Esophagus muscularis mucosa (tissue), 4 donors: ENCODE measurements at regions not wholly inside any gene's neighbourhood (a gene's known extent, or its start where the extent isn't known, plus 50 kb on each side); places are given as distances from the start of the nearest gene placed in this dataset.

ENCODE experiments used
- EP300 ChIP-seq: sonication (generic); formaldehyde crosslinking; IDR thresholded peaks from one replicate; pipeline ENCODE4 v1.6.1; 2017; ENCODE audit warnings: antibody characterized with exemption
- POLR2A ChIP-seq: fragments of 450-650 bp; IDR thresholded peaks from one replicate; pipeline ENCODE4 v1.6.1; 2017; ENCODE audit warnings: antibody characterized with exemption, moderate library complexity, mild to moderate bottlenecking, low read depth
- POLR2AphosphoS5 ChIP-seq, 2 donors: sonication (generic); formaldehyde crosslinking; IDR thresholded peaks; one replicate each; pipeline ENCODE4 v1.6.1; 2017; ENCODE audit warnings: antibody characterized with exemption in 2 of 2
- TF ChIP-seq, protein P1 (sequence below), 3 experiments: fragments of 200-600 bp in 2 of 3; fragments of 450-650 bp in 1 of 3; sonication (generic) in 2 of 3; IDR thresholded peaks; one replicate each; pipeline ENCODE4 v1.5.1; 2017 to 2019; ENCODE audit warnings: antibody characterized with exemption in 3 of 3, mild to moderate bottlenecking in 2 of 3, moderate library complexity in 1 of 3

DNA sequence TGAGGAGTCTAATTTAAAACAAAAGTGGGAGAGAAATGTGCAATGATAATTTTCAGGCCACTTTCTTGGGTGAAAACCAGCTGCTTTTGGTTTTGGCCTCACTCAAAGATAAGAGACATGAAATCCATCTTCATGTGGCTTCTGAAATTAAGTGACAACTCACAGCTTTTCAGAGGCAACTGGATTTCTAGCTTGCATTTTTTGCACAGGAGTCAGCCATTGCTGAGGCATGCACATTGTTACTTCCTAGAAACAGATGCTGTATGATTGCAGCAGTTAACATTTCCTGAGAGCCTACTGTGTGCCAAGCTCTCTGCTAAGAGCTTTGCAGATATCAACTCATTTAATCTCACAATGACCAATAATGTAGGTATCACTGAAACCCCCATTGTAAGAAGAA lies 562.6 kb downstream of the NR2F1-AS1 start:
- TF ChIP-seq, protein P1, sequence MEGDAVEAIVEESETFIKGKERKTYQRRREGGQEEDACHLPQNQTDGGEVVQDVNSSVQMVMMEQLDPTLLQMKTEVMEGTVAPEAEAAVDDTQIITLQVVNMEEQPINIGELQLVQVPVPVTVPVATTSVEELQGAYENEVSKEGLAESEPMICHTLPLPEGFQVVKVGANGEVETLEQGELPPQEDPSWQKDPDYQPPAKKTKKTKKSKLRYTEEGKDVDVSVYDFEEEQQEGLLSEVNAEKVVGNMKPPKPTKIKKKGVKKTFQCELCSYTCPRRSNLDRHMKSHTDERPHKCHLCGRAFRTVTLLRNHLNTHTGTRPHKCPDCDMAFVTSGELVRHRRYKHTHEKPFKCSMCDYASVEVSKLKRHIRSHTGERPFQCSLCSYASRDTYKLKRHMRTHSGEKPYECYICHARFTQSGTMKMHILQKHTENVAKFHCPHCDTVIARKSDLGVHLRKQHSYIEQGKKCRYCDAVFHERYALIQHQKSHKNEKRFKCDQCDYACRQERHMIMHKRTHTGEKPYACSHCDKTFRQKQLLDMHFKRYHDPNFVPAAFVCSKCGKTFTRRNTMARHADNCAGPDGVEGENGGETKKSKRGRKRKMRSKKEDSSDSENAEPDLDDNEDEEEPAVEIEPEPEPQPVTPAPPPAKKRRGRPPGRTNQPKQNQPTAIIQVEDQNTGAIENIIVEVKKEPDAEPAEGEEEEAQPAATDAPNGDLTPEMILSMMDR (IDR thresholded peaks at IDR 0.05): no peak
- TF ChIP-seq POLR2AphosphoS5 (IDR thresholded peaks at IDR 0.05) (no peak), POLR2A (no peak), EP300 (no peak)
